ENCODE measurements at regions not wholly inside any gene's neighbourhood (a gene's known extent, or its start where the extent isn't known, plus 50 kb on each side); places are given as distances from the start of the nearest gene placed in this dataset.

GRCh38 chr6:133632206-133632605 lies 256.7 kb upstream of the TCF21 start:
- DNase-seq = no peak

- no peak for DNase-seq
Observed at GRCh38 chr6:133632906-133633305, 256.0 kb upstream of the TCF21 start.

- no peak for DNase-seq
Observed at GRCh38 chr6:133634474-133634873, 254.4 kb upstream of the TCF21 start.

GRCh38 chr6:133635447-133635846 lies 253.5 kb upstream of the TCF21 start:
- DNase-seq = no peak

- no peak for DNase-seq
Observed at GRCh38 chr6:133637436-133637835, 251.5 kb upstream of the TCF21 start.

GRCh38 chr6:133637874-133638273 lies 251.0 kb upstream of the TCF21 start:
- no peak for DNase-seq

- no peak for DNase-seq
Observed at GRCh38 chr6:133641104-133641503, 247.8 kb upstream of the TCF21 start.

- DNase-seq = no peak
Observed at GRCh38 chr6:133644548-133644891, 244.4 kb upstream of the TCF21 start.

GRCh38 chr6:133644892-133645619 lies 243.9 kb upstream of the TCF21 start:
- no peak for DNase-seq

GRCh38 chr6:133645966-133646740 lies 242.8 kb upstream of the TCF21 start:
- no peak for DNase-seq

- DNase-seq = no peak
Observed at GRCh38 chr6:133648581-133648980, 240.3 kb upstream of the TCF21 start.

GRCh38 chr6:133671376-133671775 lies 217.5 kb upstream of the TCF21 start:
- DNase-seq = no peak

GRCh38 chr6:133673056-133673455 lies 215.9 kb upstream of the TCF21 start:
- no peak for DNase-seq

GRCh38 chr6:133674661-133675060 lies 214.3 kb upstream of the TCF21 start:
- no peak for DNase-seq

- DNase-seq = no peak
Observed at GRCh38 chr6:133680994-133681393, 207.9 kb upstream of the TCF21 start.

GRCh38 chr6:133681891-133682290 lies 207.0 kb upstream of the TCF21 start:
- no peak for DNase-seq

GRCh38 chr6:133682506-133683307 lies 206.2 kb upstream of the TCF21 start:
- DNase-seq = no peak

- no peak for DNase-seq
Observed at GRCh38 chr6:133683308-133683580, 205.7 kb upstream of the TCF21 start.

- no peak for DNase-seq
Observed at GRCh38 chr6:133683606-133684005, 205.3 kb upstream of the TCF21 start.

- no peak for DNase-seq
Observed at GRCh38 chr6:133688705-133689492, 200.0 kb upstream of the TCF21 start.

GRCh38 chr6:133689863-133690262 lies 199.1 kb upstream of the TCF21 start:
- DNase-seq = no peak

GRCh38 chr6:133693565-133693964 lies 195.3 kb upstream of the TCF21 start:
- no peak for DNase-seq

GRCh38 chr6:133697185-133697584 lies 191.7 kb upstream of the TCF21 start:
- no peak for DNase-seq

All from NCI-H187 treated with DMSO at 0.1 percent for 48 hours (cell line).